HepG2 (cell line): ENCODE measurements at regions not wholly inside any gene's neighbourhood (a gene's known extent, or its start where the extent isn't known, plus 50 kb on each side); places are given as distances from the start of the nearest gene placed in this dataset.

Experiments used
- ATAC-seq: fragments of 200-7000 bp; cut with Tn5 transposase; 3 replicates; pipeline ENCODE4 v1.9.1; 2020; ENCODE audit warnings: mild to moderate bottlenecking, moderate library complexity
- BruUV-seq: library from RNA; stranded (reverse); fragments of 400-500 nt; replicated peaks from 2 replicates; lab custom pipeline; 2021; lab: Mats Ljungman, UMichigan
- CTCF ChIA-PET: fragments of 300-600 bp; formaldehyde crosslinking; extraction: SDS; loops from one replicate; lab custom pipeline; 2021; ENCODE audit warnings: low total read pairs, inconsistent platforms, low intra/inter-chr PET ratio; lab: Yijun Ruan, JAX
- POLR2A ChIA-PET: fragments of 350-600 bp; sonication (Branson Sonifier 250); formaldehyde crosslinking; loops from one replicate; lab custom pipeline; 2020; ENCODE audit warnings: antibody characterized with exemption, inconsistent platforms; lab: Yijun Ruan, JAX
- DNase-seq: peaks from one replicate; pipeline ENCODE4 v3.0.0-alpha.2; 2015; ENCODE audit warnings: low spot score
- FAIRE-seq: peaks from 3 replicates; lab custom pipeline; 2011; peaks lifted over from hg19 to GRCh38; lab: Jason Lieb, UNC
- H2AFZ ChIP-seq: one replicate; pipeline ENCODE4 v1.6.1; 2011; ENCODE audit warnings: low read length, inconsistent platforms
- H3K27ac ChIP-seq: fragments of 300-600 bp; 3 replicates; pipeline ENCODE4 v1.8.0; 2011; ENCODE audit warnings: mixed run types, mild to moderate bottlenecking, mixed read lengths, low read length, inconsistent platforms; ENCODE audit not compliant: insufficient read depth; ENCODE audit errors: extremely low read length
- H3K27me3 ChIP-seq, 2 experiments: fragments of 200-600 bp in 1 of 2; 2 replicates in 1 of 2; 3 replicates in 1 of 2; pipeline versions ENCODE4 v1.6.0 to v1.8.0; 2011; ENCODE audit warnings: low read length in 2 of 2, mild to moderate bottlenecking in 2 of 2, moderate library complexity in 2 of 2, inconsistent platforms in 1 of 2; ENCODE audit not compliant: insufficient read depth in 2 of 2, control insufficient read depth in 1 of 2
- H3K36me3 ChIP-seq, 2 experiments: fragments of 200-600 bp in 1 of 2; replicated peaks in 1 of 2; 2 replicates in 1 of 2; 3 replicates in 1 of 2; pipeline versions ENCODE4 v1.5.1 to v1.8.0; 2011; ENCODE audit warnings: low read length in 2 of 2, inconsistent platforms in 1 of 2; ENCODE audit not compliant: insufficient read depth in 2 of 2, control insufficient read depth in 1 of 2
- H3K4me1 ChIP-seq: 2 replicates; pipeline ENCODE4 v1.5.1; 2012; ENCODE audit warnings: low read length, inconsistent platforms; ENCODE audit not compliant: insufficient read depth
- H3K4me2 ChIP-seq: 2 replicates; pipeline ENCODE4 v1.6.0; 2011; ENCODE audit warnings: low read depth, low read length, inconsistent platforms
- H3K4me3 ChIP-seq, 3 experiments: fragments of 200-600 bp in 1 of 3; sonication (generic), shearing (Covaris generic) in 1 of 3; replicated peaks in 1 of 3; 2 replicates each; pipeline ENCODE4 v1.5.1; 2011 to 2016; ENCODE audit warnings: low read length in 3 of 3, inconsistent platforms in 2 of 3, low read depth in 2 of 3, mild to moderate bottlenecking in 2 of 3, control low read depth in 1 of 3, mixed read lengths in 1 of 3; ENCODE audit not compliant: insufficient read depth in 1 of 3
- H3K79me2 ChIP-seq: one replicate; pipeline ENCODE4 v1.6.1; 2011; ENCODE audit warnings: low read length, inconsistent platforms; ENCODE audit not compliant: insufficient read depth
- H3K9ac ChIP-seq: 2 replicates; pipeline ENCODE4 v1.6.0; 2011; ENCODE audit warnings: mild to moderate bottlenecking, low read depth, low read length, inconsistent platforms; ENCODE audit not compliant: insufficient read depth
- H3K9me3 ChIP-seq: 2 replicates; pipeline ENCODE4 v1.5.1; 2012; ENCODE audit warnings: mild to moderate bottlenecking, low read length
- H4K20me1 ChIP-seq: 2 replicates; pipeline ENCODE4 v1.6.0; 2011; ENCODE audit warnings: inconsistent platforms, mild to moderate bottlenecking, low read length, moderate library complexity; ENCODE audit not compliant: insufficient read depth
- FOXK1 ChIP-seq: sonication (generic); formaldehyde crosslinking; IDR thresholded peaks from 2 replicates; pipeline ENCODE4 v1.4.0; 2020; ENCODE audit warnings: low read depth, missing genetic modification reagents, borderline replicate concordance
- GATAD1 ChIP-seq: IDR thresholded peaks from 2 replicates; pipeline ENCODE4 v1.6.1; 2016; ENCODE audit warnings: missing genetic modification reagents, missing compliant biosample characterization
- GMEB1 ChIP-seq: sonication (generic); formaldehyde crosslinking; IDR thresholded peaks from 2 replicates; pipeline ENCODE4 v1.5.1; 2020; ENCODE audit warnings: missing genetic modification reagents, mild to moderate bottlenecking, borderline replicate concordance
- KLF16 ChIP-seq, 2 experiments: sonication (generic) in 1 of 2; formaldehyde crosslinking in 1 of 2; IDR thresholded peaks; 2 replicates each; pipeline versions ENCODE4 v1.6.1 to v1.8.0; 2016 to 2023; ENCODE audit warnings: missing genetic modification reagents in 2 of 2, missing compliant biosample characterization in 1 of 2
- SMYD3 ChIP-seq: sonication (generic); formaldehyde crosslinking; IDR thresholded peaks from 2 replicates; pipeline ENCODE4 v1.8.1; 2023; ENCODE audit warnings: mild to moderate bottlenecking, missing genetic modification reagents
- ZNF350 ChIP-seq: sonication (generic); formaldehyde crosslinking; IDR thresholded peaks from 2 replicates; pipeline ENCODE4 v1.4.0; 2020; ENCODE audit warnings: mild to moderate bottlenecking, low read depth, missing genetic modification reagents, borderline replicate concordance
- ZNF660 ChIP-seq: sonication (generic); formaldehyde crosslinking; IDR thresholded peaks from 2 replicates; pipeline ENCODE4 v1.5.1; 2020; ENCODE audit warnings: mild to moderate bottlenecking, low read depth, missing genetic modification reagents, borderline replicate concordance
- ZNF75D ChIP-seq: sonication (generic); formaldehyde crosslinking; IDR thresholded peaks from 2 replicates; pipeline ENCODE4 v1.8.1; 2023; ENCODE audit warnings: missing genetic modification reagents, mild to moderate bottlenecking, borderline replicate concordance
- ZNF782 ChIP-seq: sonication (generic); formaldehyde crosslinking; IDR thresholded peaks from 2 replicates; pipeline ENCODE4 v1.4.0; 2020; ENCODE audit warnings: missing genetic modification reagents, mild to moderate bottlenecking, borderline replicate concordance
- WGBS: methylation state at CpG from one replicate; pipeline ENCODE4 v1.1.6; 2017; ENCODE audit warnings: low lambda C conversion rate; 5-methylcytosine and 5-hydroxymethylcytosine counted together
- in situ Hi-C: cut with HindIII; loops from 2 replicates; pipeline ENCODE4 v1.10.0; 2017; ENCODE audit warnings: low pct_unique_long_range_greater_than_20kb; ENCODE audit not compliant: extremely low pct_ligation_motif_present
- intact Hi-C: fragments of 100-400 bp; cut with micrococcal nuclease; formaldehyde crosslinking; loops from one replicate; pipeline ENCODE4 v1.10.0; 2022; ENCODE audit not compliant: unreplicated experiment

GRCh38 chrX:22577181-22577580 is 304.5 kb downstream of the CBLL2 start (continued):
- no peak for TF ChIP-seq GMEB1 (CRISPR knock-in tag)
- TF ChIP-seq ZNF350, result no peak
- no peak for TF ChIP-seq KLF16 (CRISPR knock-in tag; IDR thresholded peaks at IDR 0.05)
- TF ChIP-seq ZNF782, result no peak
- TF ChIP-seq ZNF660 (CRISPR knock-in tag), result no peak

DNA sequence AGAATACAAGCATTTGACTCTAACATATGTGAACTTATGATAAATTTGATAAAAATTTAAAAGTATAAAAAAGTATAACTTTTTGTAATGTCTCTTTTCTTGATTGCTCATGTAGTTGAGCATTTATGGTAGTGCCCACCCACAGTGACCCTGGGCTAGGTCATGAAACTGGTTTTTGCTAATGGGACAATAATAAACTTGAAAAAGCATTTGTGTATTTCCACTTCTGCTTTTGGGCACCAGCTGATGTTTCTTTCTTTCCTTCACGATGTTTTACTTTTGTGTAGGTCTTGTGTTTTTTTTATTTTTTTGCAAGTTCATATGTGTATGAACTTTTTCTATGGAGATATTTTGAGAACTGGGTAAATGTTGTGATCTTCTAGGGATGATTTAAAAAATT is 313.1 kb downstream of the CBLL2 start:
- ChIA-PET CTCF (no interaction called here), POLR2A (no interaction called here)
- intact Hi-C loops (no loop called here), in situ Hi-C loops (no loop called here)
- no peaks in the 10 kb centered on the region for H3K79me2 ChIP-seq
- H3K4me2 ChIP-seq, result no peak overlapping the region
- no peak for TF ChIP-seq ZNF75D
- no peak for TF ChIP-seq GATAD1 (CRISPR knock-in tag)
- TF ChIP-seq FOXK1 (CRISPR knock-in tag), result no peak
- TF ChIP-seq SMYD3, result no peak
- no TSS peak for BruUV-seq
- 0% methylated on average over 1 of the region's 1 CpG for WGBS
- FAIRE-seq (no peak), DNase-seq (no peak), ATAC-seq (no peak)
- H3K27ac ChIP-seq, result no peak overlapping the region
- no peaks in the 10 kb centered on the region for H3K36me3 ChIP-seq
- no peak overlapping the region for H3K9ac ChIP-seq
- no peak overlapping the region for H2AFZ ChIP-seq
- no peak overlapping the region for H3K4me3 ChIP-seq
- H4K20me1 ChIP-seq, result no peaks in the 10 kb centered on the region
- H3K9me3 ChIP-seq, result no peaks in the 10 kb centered on the region
- no peaks in the 10 kb centered on the region for H3K4me1 ChIP-seq
- H3K27me3 ChIP-seq, result no peaks in the 10 kb centered on the region
